ENCODE measurements at regions not wholly inside any gene's neighbourhood (a gene's known extent, or its start where the extent isn't known, plus 50 kb on each side); places are given as distances from the start of the nearest gene placed in this dataset.

DNA sequence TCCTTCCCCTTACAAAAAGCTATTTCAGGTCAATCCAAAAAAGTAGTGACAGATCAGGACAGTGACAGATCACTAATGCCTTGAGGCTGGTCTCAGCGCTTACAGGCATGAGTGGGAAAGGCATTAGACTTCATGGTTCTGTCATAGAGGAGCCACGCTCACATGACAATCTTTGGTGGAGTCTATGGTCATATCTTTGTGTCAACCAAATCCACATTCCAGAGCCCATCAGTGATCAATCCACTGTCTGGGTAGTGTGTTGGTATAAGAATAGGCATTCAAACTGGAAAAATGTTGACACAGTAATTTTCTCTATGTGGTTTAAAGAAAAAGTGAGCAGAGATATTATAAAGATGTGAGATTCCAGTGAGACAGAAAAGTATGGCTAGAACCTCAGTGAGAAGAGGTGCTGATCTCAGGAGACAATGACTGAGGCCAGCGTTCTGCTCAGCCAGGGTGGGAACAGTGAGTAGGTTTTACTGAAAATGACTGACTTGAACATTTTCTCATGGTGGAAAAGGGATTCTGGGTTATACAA, 215.0 kb downstream of the IRS1 start:
- Mint-ChIP-seq H3K9me3 (no peaks in the 10 kb centered on the region), H3K27me3 (peaks cover 16% of the 10 kb centered on the region), H3K27ac (no peak overlapping the region), H3K4me1 (no peaks in the 10 kb centered on the region), H3K4me3 (no peak overlapping the region), H3K36me3 (no peaks in the 10 kb centered on the region)
- no peak for ATAC-seq

DNA sequence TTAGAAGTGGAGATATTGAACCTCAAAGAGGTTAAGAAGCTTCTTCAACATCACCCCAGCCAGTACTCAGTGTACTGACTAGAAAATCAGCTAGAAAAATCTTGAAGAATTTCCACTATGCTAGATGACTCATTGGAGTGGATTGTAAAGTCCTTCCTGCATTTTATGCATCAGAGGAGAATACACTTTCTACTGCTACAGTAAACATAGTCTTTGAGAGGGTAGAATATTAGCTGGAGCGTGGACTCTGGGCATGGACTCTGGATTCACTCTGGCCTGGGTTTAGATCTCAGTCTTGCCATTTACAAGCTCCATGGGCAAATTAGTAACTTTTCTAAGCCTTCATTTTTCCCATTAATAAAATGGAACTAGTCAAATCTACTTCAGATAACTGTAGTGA, 215.9 kb downstream of the IRS1 start:
- Mint-ChIP-seq H3K36me3 (no peaks in the 10 kb centered on the region), H3K4me3 (no peak overlapping the region), H3K27ac (no peak overlapping the region), H3K4me1 (no peaks in the 10 kb centered on the region), H3K27me3 (peaks cover 16% of the 10 kb centered on the region), H3K9me3 (no peaks in the 10 kb centered on the region)
- ATAC-seq: no peak

DNA sequence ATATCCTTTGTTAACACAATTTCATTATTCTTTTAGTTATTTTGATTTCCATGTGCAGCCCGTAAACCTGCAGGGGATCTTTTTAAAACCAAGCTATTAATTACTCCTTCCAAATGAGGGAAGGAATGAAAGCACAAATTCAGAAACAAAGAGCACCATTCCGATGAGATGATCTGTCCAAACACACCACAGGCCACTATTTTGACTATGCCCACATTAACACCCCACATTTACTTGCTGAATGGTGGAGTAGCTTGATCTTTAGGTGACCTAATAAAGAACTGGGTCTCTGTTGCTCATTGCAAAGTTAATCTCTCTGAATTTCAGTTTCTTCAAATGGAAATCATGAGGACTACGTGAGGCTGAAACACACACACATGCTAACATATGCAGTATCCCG, 218.0 kb downstream of the IRS1 start:
- Mint-ChIP-seq H3K4me1 (no peaks in the 10 kb centered on the region), H3K36me3 (no peaks in the 10 kb centered on the region), H3K4me3 (no peak overlapping the region), H3K27ac (no peak overlapping the region), H3K27me3 (peaks cover 16% of the 10 kb centered on the region), H3K9me3 (no peaks in the 10 kb centered on the region)
- no peak for ATAC-seq

DNA sequence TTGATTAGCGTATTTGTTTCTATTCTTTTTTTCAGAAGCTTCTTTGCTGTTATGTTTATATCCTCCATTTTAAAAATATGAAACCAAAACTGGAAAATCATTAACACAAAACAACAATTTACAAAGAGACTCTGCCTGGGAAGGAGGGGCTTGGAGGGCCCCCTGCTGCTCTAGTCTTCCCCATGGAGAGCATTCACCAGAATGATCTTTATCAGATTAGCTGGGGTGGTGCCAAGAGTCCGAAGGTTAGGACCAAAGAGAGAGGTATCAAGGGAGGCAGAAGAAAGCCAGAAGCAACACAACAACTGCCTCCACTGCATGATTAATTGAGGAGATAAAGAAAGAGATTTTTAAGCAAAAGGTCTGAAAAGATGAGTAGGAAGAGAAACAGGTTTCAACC, 218.6 kb downstream of the IRS1 start:
- Mint-ChIP-seq H3K4me1 (no peaks in the 10 kb centered on the region), H3K4me3 (no peak overlapping the region), H3K27me3 (peaks cover 16% of the 10 kb centered on the region), H3K9me3 (no peaks in the 10 kb centered on the region), H3K27ac (no peak overlapping the region), H3K36me3 (no peaks in the 10 kb centered on the region)
- ATAC-seq: no peak

DNA sequence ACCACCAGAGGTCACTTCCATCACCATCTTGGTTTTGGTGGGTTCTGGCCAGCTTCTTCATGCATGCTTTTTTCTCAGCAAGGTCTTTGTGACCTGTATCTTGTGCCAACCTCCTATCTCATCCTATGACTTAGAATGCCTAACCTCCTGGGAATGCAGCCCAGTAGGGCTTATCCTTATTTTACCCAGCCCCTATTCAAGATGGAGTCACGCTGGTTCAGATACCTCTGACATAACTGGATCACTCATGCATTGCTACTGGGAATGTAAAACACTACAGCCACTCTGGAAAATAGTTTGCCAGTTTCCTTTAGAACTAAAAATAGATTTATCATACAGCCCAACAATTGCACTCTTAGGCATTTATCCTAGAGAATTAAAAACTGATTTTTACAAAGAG, 219.2 kb downstream of the IRS1 start:
- H3K27me3 Mint-ChIP-seq: peaks cover 16% of the 10 kb centered on the region
- no peaks in the 10 kb centered on the region for H3K9me3 Mint-ChIP-seq
- no peak overlapping the region for H3K4me3 Mint-ChIP-seq
- H3K27ac Mint-ChIP-seq: no peak overlapping the region
- H3K36me3 Mint-ChIP-seq: no peaks in the 10 kb centered on the region
- no peaks in the 10 kb centered on the region for H3K4me1 Mint-ChIP-seq
- ATAC-seq: no peak

DNA sequence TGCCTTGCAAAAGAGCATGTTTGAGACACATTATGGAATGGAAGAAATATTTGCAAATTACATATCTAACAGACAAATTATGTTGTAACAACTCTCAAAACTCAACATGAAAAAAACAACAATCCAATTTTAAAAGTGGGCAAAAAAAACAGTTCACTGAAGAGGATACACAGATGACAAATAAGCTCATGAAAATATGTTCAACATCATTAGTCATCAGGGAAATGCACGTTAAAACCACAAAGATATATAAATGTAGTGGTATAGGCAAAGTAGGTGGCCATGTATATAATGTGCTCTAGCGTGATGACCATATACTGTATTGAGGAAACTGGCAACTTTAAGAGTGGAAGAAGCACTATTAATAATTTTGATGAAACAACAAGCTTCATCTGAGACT, 220.1 kb downstream of the IRS1 start:
- no peak for ATAC-seq
- Mint-ChIP-seq H3K9me3 (no peaks in the 10 kb centered on the region), H3K27me3 (peaks cover 16% of the 10 kb centered on the region), H3K27ac (no peak overlapping the region), H3K4me1 (no peaks in the 10 kb centered on the region), H3K4me3 (no peak overlapping the region), H3K36me3 (no peaks in the 10 kb centered on the region)

DNA sequence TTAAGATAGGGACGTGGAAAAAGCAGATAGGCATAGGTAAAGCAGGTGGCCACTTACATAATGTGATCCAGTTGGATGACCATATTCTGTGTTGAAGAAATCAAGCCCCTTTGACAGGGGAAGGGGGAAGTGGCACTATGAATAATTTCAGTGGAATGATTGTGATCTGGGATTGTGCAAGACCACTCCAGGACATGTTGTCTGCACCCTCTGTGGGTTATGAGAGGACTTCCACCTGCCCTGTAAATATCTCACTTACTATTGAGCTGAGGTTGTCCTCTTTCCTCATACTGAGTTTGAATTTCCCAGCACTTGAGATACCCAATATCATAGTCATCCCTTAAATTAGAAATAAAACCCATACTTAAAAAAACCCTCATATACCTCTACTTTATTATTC, 220.7 kb downstream of the IRS1 start:
- no peak overlapping the region for H3K4me3 Mint-ChIP-seq
- no peaks in the 10 kb centered on the region for H3K9me3 Mint-ChIP-seq
- H3K27ac Mint-ChIP-seq: no peak overlapping the region
- H3K4me1 Mint-ChIP-seq: no peaks in the 10 kb centered on the region
- no peak for ATAC-seq
- H3K27me3 Mint-ChIP-seq: peaks cover 16% of the 10 kb centered on the region
- no peaks in the 10 kb centered on the region for H3K36me3 Mint-ChIP-seq

DNA sequence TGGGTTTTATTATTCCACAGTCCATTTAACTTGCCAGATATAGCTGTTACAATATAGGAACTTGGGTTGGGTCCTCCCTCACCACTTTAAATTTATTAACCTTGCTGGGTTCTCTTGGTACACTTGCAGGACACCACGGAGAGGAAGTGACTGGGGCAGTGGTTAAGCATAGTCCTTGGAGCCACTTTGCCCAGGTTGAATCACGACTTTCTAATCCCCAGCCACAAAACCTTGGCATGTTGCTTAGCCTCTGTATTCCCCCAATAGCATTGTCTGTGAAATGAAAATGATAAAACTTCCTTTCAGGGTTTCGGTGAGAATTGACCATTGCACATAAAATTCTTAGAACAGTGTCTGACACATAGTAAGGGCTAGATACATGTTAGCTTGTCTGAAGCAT, 221.2 kb downstream of the IRS1 start:
- H3K4me1 Mint-ChIP-seq: no peaks in the 10 kb centered on the region
- ATAC-seq: no peak
- peaks cover 12% of the 10 kb centered on the region for H3K27me3 Mint-ChIP-seq
- H3K27ac Mint-ChIP-seq: no peak overlapping the region
- H3K9me3 Mint-ChIP-seq: no peaks in the 10 kb centered on the region
- no peaks in the 10 kb centered on the region for H3K36me3 Mint-ChIP-seq
- H3K4me3 Mint-ChIP-seq: no peak overlapping the region

DNA sequence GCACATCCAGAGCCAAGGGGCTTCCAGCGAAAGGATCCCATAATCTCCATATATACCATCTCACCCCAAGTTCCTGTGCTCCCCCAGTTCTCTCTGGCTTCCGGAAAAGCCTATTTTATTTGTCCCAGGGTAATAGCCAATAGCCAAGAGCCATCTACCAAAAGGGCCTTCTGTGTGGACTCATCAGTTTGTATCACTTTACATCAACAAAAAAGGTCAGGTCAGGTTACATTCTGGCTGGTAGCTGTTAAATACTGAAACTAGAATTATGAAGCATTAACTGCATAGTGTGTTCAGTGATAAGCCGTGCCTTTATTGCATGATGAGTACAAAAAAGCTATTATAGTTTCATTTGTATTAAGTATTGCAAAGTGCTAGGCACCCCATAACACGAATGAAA, 223.7 kb downstream of the IRS1 start:
- H3K27me3 Mint-ChIP-seq: no peaks in the 10 kb centered on the region
- ATAC-seq: no peak

DNA sequence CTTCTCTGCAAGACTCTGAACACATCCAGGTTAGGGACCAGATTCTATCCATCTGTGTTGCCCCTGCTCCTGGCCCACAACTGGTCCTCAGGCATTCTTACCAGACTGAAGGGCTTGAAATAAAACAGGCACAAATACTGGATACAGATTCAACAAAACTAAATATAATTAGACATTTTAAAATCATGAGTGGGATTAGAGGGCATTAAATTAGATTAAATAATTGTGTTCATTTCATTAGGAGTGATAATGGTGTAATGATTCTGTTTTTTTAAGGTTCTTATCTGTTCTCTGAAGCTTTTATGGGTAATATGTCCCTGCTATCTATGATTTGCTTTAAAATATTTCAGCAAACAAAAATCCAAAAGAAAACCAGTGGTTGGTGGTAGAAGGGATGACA, 226.5 kb downstream of the IRS1 start:
- no peak for ATAC-seq
- no peaks in the 10 kb centered on the region for H3K4me1 Mint-ChIP-seq
- no peaks in the 10 kb centered on the region for H3K36me3 Mint-ChIP-seq
- H3K27me3 Mint-ChIP-seq: no peaks in the 10 kb centered on the region
- H3K4me3 Mint-ChIP-seq: no peak overlapping the region
- no peak overlapping the region for H3K27ac Mint-ChIP-seq
- H3K9me3 Mint-ChIP-seq: no peaks in the 10 kb centered on the region

More for the DNA sequence above, 223.7 kb downstream of the IRS1 start:
- Mint-ChIP-seq H3K4me1 (no peaks in the 10 kb centered on the region), H3K9me3 (no peaks in the 10 kb centered on the region), H3K36me3 (no peaks in the 10 kb centered on the region), H3K27ac (no peak overlapping the region), H3K4me3 (no peak overlapping the region)

DNA sequence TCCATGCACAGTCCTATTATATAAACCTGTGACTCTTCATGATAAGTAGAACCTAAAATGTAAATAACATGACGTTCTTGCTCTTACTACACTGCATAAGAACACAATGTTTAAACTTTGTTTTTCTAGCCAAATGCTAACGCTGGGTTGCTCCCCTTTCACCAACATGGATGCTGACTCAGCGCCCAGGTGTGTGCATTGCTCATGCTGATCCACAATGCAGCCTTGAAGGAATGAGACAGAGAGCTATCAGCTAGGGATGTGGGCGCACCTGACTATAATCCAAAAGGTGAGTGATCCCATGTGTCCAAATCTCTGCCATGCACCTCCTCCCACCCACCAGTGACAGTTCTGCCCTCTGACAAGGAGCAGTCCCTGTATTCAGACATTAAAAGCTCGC, 235.0 kb downstream of the IRS1 start:
- H3K9me3 Mint-ChIP-seq: no peaks in the 10 kb centered on the region
- peaks cover 17% of the 10 kb centered on the region for H3K27me3 Mint-ChIP-seq

DNA sequence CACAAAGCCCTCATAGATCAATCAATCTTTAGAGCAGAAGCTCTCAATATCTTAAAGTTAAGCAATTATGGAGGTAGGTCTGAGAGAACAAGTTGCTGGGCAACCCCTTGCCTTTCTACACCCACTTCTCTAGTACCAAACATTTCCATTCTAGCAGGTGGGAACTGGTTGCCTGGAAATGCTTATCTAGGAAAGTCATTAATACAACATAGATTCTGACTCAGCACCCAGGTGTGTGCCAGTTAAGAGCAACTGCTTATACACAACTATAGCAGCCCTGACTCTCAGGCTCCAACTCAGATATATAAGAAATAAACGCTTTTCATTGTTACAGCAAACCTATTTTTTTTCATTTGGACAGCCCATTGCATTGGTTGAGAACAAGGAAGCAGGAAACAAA, 237.7 kb downstream of the IRS1 start:
- Mint-ChIP-seq H3K27me3 (peaks cover 22% of the 10 kb centered on the region), H3K27ac (no peak overlapping the region), H3K9me3 (no peaks in the 10 kb centered on the region), H3K4me3 (no peak overlapping the region), H3K36me3 (no peaks in the 10 kb centered on the region), H3K4me1 (no peaks in the 10 kb centered on the region)
- ATAC-seq: no peak

More for the DNA sequence above, 235.0 kb downstream of the IRS1 start:
- Mint-ChIP-seq H3K36me3 (no peaks in the 10 kb centered on the region), H3K4me3 (no peak overlapping the region), H3K27ac (no peak overlapping the region), H3K4me1 (no peaks in the 10 kb centered on the region)
- no peak for ATAC-seq

DNA sequence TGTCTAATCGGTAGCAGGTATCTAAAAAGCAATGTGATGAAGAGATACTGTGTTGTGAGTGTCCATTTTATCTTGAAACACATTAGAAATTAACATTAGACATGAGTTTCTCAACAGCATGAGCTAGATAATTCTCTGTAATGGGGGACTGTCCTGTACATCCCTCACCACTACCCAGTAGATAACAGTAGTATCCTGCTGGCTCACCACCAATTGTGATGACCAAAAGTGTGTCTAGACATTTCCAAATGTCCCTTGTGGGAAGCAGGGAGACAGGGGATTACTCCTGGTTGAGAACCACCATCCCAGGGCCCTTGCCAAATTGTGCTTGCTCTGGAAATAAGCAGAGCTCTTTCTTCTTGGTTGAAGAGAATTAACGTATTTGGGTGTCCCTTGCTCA, 239.3 kb downstream of the IRS1 start:
- no peaks in the 10 kb centered on the region for H3K36me3 Mint-ChIP-seq
- ATAC-seq: no peak
- no peaks in the 10 kb centered on the region for H3K4me1 Mint-ChIP-seq

DNA sequence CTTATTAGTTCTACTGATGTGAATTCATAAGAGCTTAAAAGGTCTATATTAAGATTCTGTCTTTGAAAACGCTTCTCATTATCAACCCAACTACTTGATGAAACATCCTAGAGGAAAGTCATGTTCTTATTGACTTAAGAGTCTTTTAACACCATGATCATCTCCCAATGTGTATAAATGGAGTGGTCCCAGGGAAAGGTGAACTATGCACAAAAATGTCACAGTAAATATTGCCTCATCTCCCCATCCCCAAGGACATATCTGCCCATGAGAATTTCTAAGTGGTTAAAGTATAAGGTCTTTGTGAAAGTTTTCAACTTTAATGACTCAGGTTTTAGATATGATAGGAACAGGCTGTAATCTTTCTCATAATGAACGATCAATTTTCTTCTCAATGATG, 240.1 kb downstream of the IRS1 start:
- Mint-ChIP-seq H3K27ac (no peak overlapping the region), H3K4me1 (no peaks in the 10 kb centered on the region), H3K27me3 (peaks cover 23% of the 10 kb centered on the region), H3K4me3 (no peak overlapping the region), H3K36me3 (no peaks in the 10 kb centered on the region), H3K9me3 (no peaks in the 10 kb centered on the region)
- ATAC-seq: no peak

More for the DNA sequence above, 239.3 kb downstream of the IRS1 start:
- no peak overlapping the region for H3K4me3 Mint-ChIP-seq
- no peaks in the 10 kb centered on the region for H3K9me3 Mint-ChIP-seq
- H3K27ac Mint-ChIP-seq: no peak overlapping the region
- peaks cover 28% of the 10 kb centered on the region for H3K27me3 Mint-ChIP-seq

DNA sequence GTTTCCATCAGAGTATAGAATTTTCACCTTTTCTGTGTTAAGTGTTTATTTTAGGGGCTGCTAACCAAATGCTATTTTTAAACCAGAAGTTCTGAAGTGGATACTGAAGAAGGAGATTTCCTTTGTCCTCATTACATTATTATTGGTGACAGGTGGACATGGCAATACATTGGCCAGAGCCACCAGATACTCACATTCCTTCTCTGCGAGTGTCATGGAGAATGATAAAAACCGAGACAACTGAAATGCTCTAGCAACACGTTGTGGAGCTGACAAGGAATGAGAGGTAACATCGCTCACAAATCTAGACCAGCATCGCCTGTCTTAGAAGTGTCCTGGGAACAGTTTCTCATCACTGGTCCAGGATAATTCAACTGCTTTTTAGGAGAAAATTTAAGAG, 241.2 kb downstream of the IRS1 start:
- H3K9me3 Mint-ChIP-seq: no peaks in the 10 kb centered on the region
- no peaks in the 10 kb centered on the region for H3K4me1 Mint-ChIP-seq
- no peak for ATAC-seq
- peaks cover 19% of the 10 kb centered on the region for H3K27me3 Mint-ChIP-seq
- H3K36me3 Mint-ChIP-seq: no peaks in the 10 kb centered on the region
- no peak overlapping the region for H3K27ac Mint-ChIP-seq
- H3K4me3 Mint-ChIP-seq: no peak overlapping the region

DNA sequence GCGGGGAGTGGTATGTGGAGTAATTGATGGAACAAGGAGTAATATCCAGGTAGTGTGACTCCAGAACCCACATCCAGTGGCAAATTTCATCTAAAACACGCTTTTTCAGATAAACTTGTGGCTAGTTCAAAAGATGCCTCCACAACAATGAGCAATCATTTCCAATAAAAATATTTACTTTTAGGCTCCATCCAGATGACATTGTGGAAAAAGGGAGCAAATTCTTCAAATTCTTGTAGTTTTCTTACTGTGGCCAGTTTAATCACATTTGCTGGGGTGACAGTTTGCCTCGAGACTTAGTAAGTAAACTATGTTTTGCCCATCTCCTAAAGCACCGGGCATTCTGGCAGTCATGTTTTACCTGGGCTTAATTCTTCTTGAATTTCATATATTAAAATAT, 243.6 kb downstream of the IRS1 start:
- no peaks in the 10 kb centered on the region for H3K4me1 Mint-ChIP-seq
- ATAC-seq: no peak
- peaks cover 17% of the 10 kb centered on the region for H3K27me3 Mint-ChIP-seq
- H3K36me3 Mint-ChIP-seq: no peaks in the 10 kb centered on the region
- no peak overlapping the region for H3K27ac Mint-ChIP-seq
- H3K9me3 Mint-ChIP-seq: no peaks in the 10 kb centered on the region
- no peak overlapping the region for H3K4me3 Mint-ChIP-seq

DNA sequence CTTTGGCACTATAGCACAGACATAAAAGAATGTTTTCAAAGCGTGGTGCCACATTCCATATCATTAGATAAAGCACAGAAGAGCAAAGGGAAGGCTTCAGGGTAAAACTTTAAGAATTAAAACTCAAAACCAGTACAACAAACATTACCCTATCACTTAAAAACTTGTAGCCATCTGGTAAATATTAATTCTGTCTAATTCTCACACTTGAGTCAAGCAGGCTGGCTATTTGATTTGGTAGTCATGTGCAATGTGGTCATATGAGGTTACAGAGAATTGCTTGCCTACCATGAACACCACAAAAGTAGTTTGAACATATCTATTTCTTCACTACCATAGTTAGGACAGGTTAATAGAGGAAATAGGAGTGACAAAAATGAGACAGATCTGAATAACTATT, 244.9 kb downstream of the IRS1 start:
- H3K27me3 Mint-ChIP-seq: peaks cover 12% of the 10 kb centered on the region

More for the DNA sequence above, 244.9 kb downstream of the IRS1 start:
- Mint-ChIP-seq H3K4me1 (no peaks in the 10 kb centered on the region), H3K27ac (no peak overlapping the region), H3K9me3 (no peaks in the 10 kb centered on the region), H3K36me3 (no peaks in the 10 kb centered on the region), H3K4me3 (no peak overlapping the region)
- no peak for ATAC-seq
